ENCODE measurements at regions not wholly inside any gene's neighbourhood (a gene's known extent, or its start where the extent isn't known, plus 50 kb on each side); places are given as distances from the start of the nearest gene placed in this dataset.

GRCh38 chr6:44609051-44609612 is 221.6 kb downstream of the CDC5L start:
- TF ChIP-seq EP300 (IDR thresholded peaks at IDR 0.05; ENCODE audit: borderline replicate concordance) (no peak), TEAD4 (IDR thresholded peaks at IDR 0.05) (no peak), ZBTB7A (IDR thresholded peaks at IDR 0.05; ENCODE audit: low read depth) (no peak), MAX (IDR thresholded peaks at IDR 0.05) (no peak), EGR1 (IDR thresholded peaks at IDR 0.05) (no peak), NFIC (IDR thresholded peaks at IDR 0.05) (no peak)

GRCh38 chr6:44614396-44614795 is 226.9 kb downstream of the CDC5L start:
- TF ChIP-seq YY1 (IDR thresholded peaks at IDR 0.05; ENCODE audit: low read depth) (no peak), USF1 (IDR thresholded peaks at IDR 0.05) (no peak), CEBPB (IDR thresholded peaks at IDR 0.05) (no peak), EGR1 (IDR thresholded peaks at IDR 0.05) (no peak), FOXM1 (IDR thresholded peaks at IDR 0.05; ENCODE audit: borderline replicate concordance, low read depth) (no peak), MAX (IDR thresholded peaks at IDR 0.05) (no peak), CREB1 (IDR thresholded peaks at IDR 0.05; ENCODE audit: low read depth) (no peak), NFIC (IDR thresholded peaks at IDR 0.05) (no peak), EP300 (IDR thresholded peaks at IDR 0.05; ENCODE audit: borderline replicate concordance) (no peak), TAF1 (IDR thresholded peaks at IDR 0.05; ENCODE audit: low read depth) (no peak), REST (IDR thresholded peaks at IDR 0.05; ENCODE audit: low read depth) (no peak), TEAD4 (IDR thresholded peaks at IDR 0.05) (no peak), RAD21 (IDR thresholded peaks at IDR 0.05; ENCODE audit: low read depth) (no peak), ZBTB7A (IDR thresholded peaks at IDR 0.05; ENCODE audit: low read depth) (no peak), TCF12 (IDR thresholded peaks at IDR 0.05; ENCODE audit: low read depth) (no peak)

- peak; percentile 83 for TF ChIP-seq USF1 (IDR thresholded peaks at IDR 0.05)
- TF ChIP-seq REST (IDR thresholded peaks at IDR 0.05; ENCODE audit: low read depth): no peak
These were observed 228.1 kb downstream of the CDC5L start for GRCh38 chr6:44615621-44616020.

GRCh38 chr6:44617416-44617815 is 229.9 kb downstream of the CDC5L start:
- TF ChIP-seq MAX (IDR thresholded peaks at IDR 0.05) (no peak), NFIC (IDR thresholded peaks at IDR 0.05) (no peak), USF1 (IDR thresholded peaks at IDR 0.05) (no peak), CREB1 (IDR thresholded peaks at IDR 0.05; ENCODE audit: low read depth) (no peak), EGR1 (IDR thresholded peaks at IDR 0.05) (no peak), REST (IDR thresholded peaks at IDR 0.05; ENCODE audit: low read depth) (no peak)

GRCh38 chr6:44618371-44618770 is 230.9 kb downstream of the CDC5L start:
- TF ChIP-seq CREB1 (IDR thresholded peaks at IDR 0.05; ENCODE audit: low read depth): no peak
- no peak for TF ChIP-seq ZBTB7A (IDR thresholded peaks at IDR 0.05; ENCODE audit: low read depth)
- TF ChIP-seq RAD21 (IDR thresholded peaks at IDR 0.05; ENCODE audit: low read depth): no peak
- no peak for TF ChIP-seq USF1 (IDR thresholded peaks at IDR 0.05)
- no peak for TF ChIP-seq NFIC (IDR thresholded peaks at IDR 0.05)
- no peak for TF ChIP-seq REST (IDR thresholded peaks at IDR 0.05; ENCODE audit: low read depth)
- TF ChIP-seq EP300 (IDR thresholded peaks at IDR 0.05; ENCODE audit: borderline replicate concordance): no peak
- TF ChIP-seq EGR1 (IDR thresholded peaks at IDR 0.05): no peak
- no peak for TF ChIP-seq TCF12 (IDR thresholded peaks at IDR 0.05; ENCODE audit: low read depth)
- no peak for TF ChIP-seq TEAD4 (IDR thresholded peaks at IDR 0.05)
- TF ChIP-seq YY1 (IDR thresholded peaks at IDR 0.05; ENCODE audit: low read depth): no peak
- TF ChIP-seq MAX (IDR thresholded peaks at IDR 0.05): no peak
- TF ChIP-seq FOXM1 (IDR thresholded peaks at IDR 0.05; ENCODE audit: borderline replicate concordance, low read depth): no peak
- no peak for TF ChIP-seq TAF1 (IDR thresholded peaks at IDR 0.05; ENCODE audit: low read depth)
- TF ChIP-seq CEBPB (IDR thresholded peaks at IDR 0.05): no peak
